Body of pancreas (tissue), 4 donors: ENCODE measurements at regions not wholly inside any gene's neighbourhood (a gene's known extent, or its start where the extent isn't known, plus 50 kb on each side); places are given as distances from the start of the nearest gene placed in this dataset.

ENCODE experiments used
- CTCF ChIP-seq, 7 experiments: fragments of 450-650 bp in 4 of 7; fragments of 200-600 bp in 3 of 7; sonication (generic) in 3 of 7; IDR thresholded peaks; one replicate each; pipeline ENCODE4 v1.5.1; 2016 to 2019; ENCODE audit warnings: antibody characterized with exemption in 7 of 7
- POLR2A ChIP-seq, 3 donors: fragments of 450-650 bp; IDR thresholded peaks; one replicate each; pipeline ENCODE4 v1.6.1; 2016; ENCODE audit warnings: antibody characterized with exemption in 3 of 3, mild to moderate bottlenecking in 2 of 3

- TF ChIP-seq CTCF (IDR thresholded peaks at IDR 0.05) (no peak), POLR2A (IDR thresholded peaks at IDR 0.05) (no peak)
Observed at GRCh38 chrX:25618248-25618647, 519.9 kb upstream of the MAGEB18 start.
